HG02981 (cell line): ENCODE measurements at regions not wholly inside any gene's neighbourhood (a gene's known extent, or its start where the extent isn't known, plus 50 kb on each side); places are given as distances from the start of the nearest gene placed in this dataset.
"Not testable (repeated sequence)": the region's sequence is repeated elsewhere in the genome, so short reads cannot be mapped to it uniquely, and the experiment has no call there.

Source experiments
- ATAC-seq: cut with Tn5 transposase; IDR thresholded peaks from one replicate; pipeline ENCODE4 v1.9.1; 2021; ENCODE audit warnings: mild to moderate bottlenecking, moderate library complexity; ENCODE audit not compliant: unreplicated experiment

DNA sequence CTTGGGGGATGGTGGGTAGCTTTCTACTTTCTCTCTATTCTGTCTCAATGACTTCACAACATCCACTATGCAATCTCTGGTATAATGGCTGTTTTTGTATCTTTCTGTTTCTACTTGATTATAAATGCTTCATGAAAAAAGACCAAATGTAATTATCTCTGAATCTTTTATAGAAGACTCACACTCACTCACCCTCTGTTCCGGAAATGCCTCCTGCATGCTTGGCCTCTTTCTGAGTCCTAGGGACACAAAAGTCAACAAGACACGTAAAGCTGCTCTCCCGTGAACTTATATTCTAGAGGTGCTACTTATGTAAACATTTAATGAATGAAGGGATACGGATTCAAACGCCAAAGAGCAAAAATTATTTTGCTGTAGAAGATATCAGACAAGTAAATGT is 502.2 kb upstream of the SOX11 start:
- ATAC-seq: no peak

DNA sequence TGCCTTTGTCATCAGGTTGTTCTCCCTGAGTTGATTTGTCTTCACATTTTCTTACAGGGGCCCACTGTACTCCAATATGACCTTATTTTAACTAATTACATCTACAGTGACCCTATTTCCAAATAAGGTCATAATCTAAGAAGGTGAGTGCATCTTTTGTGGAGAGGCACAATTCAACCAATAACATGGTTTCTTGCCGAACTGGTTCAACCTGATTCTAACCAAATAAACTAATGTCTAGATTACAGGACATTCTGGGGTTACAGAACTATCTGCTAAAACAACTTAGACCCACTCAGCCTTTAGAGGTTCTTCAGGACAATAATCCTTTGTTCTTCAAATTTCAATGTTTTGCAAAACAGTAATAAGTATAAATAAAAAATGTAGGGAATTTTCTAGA is 496.5 kb upstream of the SOX11 start:
- ATAC-seq: no peak

DNA sequence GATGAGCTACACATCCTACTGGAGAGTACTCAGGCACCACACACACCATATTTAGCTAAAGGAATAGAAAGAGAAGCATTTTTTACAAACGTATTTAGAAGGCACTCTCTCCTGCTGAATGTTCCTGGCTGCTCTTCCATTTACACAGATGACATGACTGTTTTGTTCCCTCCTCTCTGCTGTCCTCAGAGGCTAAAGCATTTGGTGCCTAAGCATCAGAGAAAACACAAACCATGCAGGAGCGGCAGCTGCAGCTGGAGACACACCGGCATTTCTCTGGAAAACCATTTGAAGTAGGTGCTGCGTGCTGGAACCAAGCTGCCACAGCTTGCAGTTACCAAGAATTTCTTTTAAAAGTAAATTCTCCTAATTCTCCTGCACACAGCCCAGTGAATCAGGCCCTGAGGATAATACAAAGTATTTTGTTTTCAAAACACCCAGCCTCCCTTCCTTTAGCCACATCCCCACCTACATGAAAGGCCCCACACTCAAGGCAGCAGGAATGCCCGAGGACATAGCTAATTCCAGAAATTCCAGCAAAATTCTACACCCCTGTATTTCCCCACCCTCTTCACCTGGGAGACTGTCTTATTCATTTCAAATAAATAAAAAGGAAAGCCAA is 488.9 kb upstream of the SOX11 start:
- ATAC-seq: no peak

DNA sequence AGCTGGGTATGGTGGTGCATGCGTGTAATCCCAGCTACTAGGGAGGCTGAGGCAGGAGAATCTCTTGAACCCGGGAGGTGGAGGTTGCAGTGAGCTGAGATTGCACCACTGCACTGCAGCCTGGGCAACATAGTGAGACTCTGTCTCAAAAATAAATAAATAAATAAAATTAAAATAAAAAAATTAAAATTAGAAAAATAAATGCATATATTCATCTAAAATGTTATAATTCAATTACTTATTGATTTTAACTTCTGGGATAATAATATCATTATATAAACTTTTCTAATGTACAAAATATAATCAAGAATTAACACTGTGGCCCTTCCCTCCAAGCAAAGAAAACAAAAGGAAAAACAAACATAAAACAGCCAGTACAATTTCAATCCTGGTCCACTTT is 485.4 kb upstream of the SOX11 start:
- ATAC-seq: not testable (repeated sequence)

DNA sequence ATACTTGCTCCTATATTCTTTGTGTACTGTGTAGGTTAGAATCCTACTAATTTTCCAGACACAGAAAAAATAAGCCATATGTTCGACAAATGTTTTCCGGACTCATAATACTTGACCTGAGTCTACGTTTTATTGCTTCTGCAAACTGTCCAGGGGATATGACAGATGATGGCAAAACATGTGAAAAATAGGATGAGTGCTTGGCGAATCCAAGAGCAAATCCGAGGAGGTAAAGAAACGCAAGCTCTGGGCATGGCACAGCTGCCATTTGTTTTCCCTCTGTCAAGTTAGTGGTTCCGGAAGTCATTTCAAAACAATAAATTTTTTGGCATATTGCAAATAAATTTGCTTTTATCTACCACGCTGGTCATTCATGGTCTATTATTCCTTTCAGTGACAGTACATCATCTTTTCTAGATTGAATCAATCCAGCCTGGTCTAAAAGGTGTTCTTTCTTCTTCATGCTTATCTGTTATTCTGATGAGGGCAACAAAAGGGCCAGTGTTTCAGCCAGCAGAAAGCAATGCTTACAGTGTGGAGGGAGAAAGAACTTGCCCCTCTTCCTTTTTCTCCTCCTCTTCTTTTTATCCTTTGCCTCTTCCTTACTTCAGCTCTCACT is 476.1 kb upstream of the SOX11 start:
- ATAC-seq: no peak

DNA sequence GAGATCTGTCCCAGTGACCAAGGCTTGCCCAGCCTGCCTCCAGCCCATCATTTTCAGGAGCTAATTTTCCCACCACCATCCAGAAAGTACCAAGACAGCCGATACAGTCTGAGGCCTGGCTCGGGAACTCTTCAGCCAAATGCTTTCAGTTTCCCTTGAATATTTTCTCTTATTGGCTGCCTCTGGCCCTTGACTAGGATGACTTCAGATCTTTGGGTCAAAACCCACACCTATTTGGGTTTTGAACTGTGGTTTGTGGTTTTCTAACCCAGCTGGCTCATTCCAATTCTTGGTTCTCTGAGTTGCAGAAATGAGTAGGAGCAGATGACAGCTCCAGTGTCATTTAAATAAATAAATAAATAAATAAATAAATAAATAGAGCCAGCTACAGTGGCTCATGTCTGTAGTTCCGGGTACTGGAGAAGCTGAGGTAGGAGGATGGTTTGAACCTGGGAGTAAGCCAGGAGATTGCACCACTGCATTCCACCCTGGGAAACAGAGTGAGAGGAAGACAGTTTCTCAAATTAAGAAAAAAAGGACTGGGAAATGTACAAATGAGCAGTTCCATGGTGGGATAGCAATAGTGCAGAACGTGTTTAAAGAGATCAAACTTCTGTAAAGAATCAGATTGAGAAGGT is 465.0 kb upstream of the SOX11 start:
- no peak for ATAC-seq

DNA sequence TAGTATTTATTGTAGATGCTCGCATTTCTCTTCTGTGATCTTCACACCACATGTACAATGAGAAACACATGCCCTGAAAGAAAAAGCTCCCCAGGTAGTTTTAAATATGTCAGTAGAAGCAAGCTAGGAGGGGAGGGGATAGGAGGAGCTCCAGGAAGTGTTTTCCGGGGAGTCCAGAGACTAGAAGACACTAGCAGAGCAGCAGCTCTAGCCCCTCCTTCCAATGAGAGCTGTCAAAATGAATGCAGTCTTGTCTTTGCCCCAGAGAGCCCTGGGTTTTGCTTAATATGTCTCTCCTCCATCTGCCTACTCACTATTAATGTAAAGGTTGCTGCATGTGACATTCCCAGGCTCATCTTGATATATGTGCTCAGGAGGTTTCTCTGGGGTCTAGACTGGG is 462.6 kb upstream of the SOX11 start:
- no peak for ATAC-seq

DNA sequence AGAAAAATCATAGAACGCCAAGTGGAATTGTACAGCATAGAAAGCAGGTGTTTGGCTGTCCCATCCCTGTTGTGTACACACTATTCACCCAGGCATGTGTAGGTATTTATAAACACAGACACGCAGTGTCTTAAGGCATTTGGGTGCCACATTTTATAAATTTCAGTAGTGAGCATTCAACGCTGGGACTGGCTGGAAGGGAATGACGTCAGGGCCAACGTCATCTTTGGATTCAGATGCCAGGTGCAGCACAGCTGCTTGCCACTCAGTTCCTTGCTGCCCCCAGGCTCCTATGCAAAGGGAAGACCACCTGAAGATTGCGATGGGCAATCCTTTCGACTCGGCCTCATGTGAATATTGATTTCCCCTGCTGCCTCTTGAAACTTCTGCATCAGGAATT is 461.7 kb upstream of the SOX11 start:
- ATAC-seq: no peak

DNA sequence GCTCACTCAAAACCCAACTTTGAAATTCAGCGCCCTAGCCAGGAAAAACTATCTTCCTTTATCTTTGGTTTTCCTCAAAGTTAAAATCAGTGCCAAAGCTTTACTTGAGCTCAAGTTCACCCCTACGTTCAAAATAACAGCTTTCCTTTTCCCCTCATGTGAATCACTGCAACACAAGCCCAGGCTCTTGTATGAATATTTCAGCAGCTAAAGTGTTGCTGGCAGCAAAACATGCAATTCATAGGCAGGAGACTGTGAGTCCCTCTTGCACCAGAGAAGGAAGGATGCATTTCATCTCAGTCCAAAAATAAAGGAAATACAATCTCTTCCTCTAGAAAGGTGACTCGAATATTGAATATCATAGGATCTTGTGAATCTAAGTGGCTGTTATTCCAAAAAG is 461.3 kb upstream of the SOX11 start:
- no peak for ATAC-seq

DNA sequence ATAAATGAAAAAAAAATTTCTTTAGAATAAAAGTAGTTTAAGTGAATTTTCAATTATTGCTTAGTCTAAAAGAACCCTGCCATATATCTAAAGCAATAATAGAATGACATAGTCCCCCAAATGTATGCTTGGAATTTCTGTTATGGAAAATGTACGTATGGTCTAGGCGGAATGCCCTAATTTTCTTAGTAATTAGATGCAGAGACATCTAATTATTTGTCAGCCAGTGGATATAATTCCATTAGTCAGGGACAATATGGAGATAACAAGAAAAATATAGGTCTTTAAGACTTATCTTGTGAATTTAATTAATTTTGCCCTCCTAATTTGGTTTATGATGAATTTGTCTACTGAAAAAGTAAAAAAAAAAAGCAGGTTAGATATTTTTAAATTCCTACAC is 460.9 kb upstream of the SOX11 start:
- ATAC-seq: no peak

DNA sequence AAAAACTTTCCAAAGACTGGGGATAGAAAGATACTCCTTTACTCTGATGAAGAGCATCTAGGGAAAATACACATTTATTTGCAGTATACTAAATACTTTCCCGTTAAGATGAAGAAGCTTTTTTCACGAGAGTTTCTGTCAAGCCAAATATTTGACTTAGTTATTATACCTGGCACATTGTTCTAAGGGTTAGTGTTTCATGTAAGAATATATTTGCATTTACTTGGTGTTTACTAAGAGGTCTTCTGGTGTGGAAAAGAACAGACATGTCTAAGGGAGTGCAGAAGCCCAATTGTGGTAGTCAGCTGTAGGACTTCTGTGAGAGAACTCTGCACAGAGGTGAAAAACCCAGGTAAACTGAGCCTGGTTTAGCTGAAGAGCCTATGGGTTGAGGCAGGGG is 457.6 kb upstream of the SOX11 start:
- ATAC-seq: no peak

DNA sequence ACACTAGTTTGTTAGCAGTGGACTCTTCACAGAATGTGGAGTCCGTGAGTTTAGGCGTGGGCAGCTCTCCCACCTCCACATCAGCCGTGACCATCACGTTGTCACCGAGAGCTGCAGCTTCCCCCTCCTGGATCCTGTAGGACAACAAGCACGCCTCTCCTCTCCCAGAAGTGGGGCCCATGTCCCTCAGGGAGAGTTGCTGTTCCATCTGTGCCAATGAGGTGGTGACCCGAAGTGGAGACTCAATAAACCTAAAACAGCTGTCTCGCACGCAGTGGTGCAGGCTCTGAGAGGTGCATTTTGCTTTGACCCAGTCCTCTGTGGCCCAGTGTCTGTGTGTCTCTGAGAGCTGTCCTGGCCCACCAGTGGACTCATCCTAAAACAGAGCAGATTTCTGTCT is 456.5 kb upstream of the SOX11 start:
- ATAC-seq: no peak

DNA sequence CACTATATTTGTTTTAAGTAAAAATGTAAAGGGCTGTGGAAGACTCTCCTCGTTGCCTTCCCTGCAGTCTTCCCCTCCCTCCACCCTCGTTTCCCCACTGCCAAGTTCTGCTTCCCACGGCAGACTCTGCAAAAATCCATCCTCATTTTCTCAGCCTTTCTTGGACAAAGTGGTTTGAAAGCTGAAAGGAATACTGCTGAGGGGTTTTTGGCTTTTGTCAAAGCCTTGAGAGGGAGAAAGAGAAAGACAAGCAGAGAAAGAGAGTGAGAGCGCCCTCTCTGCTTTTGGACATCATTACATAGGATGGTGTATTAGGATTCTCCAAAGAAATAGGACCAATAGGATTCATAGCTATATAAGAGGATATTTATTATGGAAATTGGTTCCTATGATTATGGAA is 455.9 kb upstream of the SOX11 start:
- ATAC-seq: no peak

DNA sequence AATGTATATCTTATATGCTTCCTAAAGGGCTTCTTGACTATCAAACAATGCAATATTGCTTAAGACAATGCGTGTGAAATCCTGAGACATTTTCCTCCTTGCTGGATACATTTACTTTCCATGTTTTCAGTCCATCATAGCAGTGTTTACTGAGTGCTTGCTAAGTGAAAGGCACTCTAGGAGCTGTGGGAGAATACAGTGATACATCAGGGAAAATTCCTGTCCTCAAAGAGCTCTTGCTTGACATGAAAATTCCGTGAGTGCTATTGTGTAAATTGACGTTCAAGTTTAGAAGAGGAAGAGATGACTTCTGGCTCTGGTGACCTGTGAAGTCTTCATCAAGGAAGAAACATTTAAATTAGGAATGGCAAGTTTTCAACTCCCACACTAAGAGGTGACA is 449.4 kb upstream of the SOX11 start:
- ATAC-seq: no peak

DNA sequence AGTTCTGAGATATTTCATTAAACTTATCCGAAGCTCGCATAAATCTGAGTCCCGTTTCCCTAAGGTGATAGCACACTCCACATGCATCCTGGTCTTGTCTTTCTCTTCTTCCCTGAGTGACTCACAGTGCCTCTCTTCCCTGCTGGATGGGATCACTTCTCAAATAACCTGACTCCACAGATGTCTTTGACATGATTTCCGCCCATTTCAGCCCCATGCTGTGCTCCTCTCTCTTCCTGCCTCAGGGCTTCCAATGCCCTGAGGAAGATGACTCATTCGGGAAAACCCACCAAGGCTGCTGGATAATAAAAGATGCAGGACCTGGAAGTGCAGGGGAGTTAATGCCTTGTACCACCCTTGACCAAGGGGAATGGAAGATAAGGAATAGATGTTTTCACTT is 441.7 kb upstream of the SOX11 start:
- ATAC-seq: no peak

DNA sequence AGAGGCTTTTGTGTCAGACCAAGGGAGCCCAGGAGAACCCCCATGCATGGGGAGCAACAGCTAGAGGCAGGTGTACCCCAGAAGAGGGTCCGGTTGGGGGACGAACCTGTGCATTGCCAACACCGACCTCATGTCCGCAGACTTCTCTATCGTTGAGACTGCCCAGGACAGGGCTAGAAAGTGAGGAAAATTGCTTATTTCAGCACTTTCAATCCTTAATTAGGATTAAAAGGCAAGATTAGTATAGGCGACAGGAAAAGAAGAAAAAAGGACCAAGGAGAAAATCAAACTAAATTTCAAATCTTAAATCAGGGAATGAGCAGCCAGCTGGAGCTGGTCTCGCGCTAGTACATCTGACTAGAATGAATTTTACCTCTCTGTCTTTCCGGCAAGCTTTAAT is 438.9 kb upstream of the SOX11 start:
- no peak for ATAC-seq

DNA sequence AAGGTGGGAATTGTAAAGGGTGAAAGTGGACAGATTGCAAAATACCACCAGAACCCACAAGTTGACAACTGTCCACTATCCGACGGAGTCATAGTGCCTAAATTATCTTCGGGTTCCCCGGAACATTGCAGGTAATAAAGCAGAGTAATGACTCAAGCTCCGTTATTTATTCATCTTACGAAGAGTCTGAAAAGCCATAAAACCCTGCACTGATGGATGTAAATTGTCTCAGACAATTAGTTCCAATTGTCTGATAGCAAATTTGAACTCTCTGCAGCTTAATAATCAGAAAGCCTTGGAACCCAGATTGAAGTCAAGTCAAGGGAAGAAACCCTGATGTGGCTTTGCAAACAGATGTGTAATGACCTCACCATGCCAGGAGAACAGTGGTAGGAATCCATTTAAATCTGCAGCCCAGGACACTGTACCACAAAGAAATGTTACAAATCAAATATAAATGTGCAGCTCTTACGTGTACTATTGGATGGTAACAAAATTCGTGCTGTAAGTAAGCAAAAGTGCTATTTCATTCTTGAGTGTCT is 437.3 kb upstream of the SOX11 start:
- ATAC-seq: no peak

DNA sequence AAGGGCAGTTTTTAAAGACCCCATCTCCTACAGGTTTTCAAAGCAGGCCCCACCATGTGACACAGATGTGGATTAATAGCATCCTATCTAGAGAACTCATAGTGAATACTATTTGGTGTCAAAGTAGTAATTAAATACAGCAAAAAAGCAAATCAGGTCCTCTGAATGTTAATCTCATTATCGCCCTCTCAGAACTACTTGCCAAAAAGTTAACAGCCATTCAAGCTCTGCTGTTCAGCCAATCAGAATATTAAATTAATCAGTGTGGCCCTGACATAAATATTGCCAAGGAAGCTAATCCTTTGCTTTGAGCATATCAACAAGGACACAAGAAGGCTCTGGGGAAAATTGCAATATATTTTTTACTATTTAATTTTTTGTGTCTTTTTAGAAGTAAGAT is 428.9 kb upstream of the SOX11 start:
- ATAC-seq: no peak

DNA sequence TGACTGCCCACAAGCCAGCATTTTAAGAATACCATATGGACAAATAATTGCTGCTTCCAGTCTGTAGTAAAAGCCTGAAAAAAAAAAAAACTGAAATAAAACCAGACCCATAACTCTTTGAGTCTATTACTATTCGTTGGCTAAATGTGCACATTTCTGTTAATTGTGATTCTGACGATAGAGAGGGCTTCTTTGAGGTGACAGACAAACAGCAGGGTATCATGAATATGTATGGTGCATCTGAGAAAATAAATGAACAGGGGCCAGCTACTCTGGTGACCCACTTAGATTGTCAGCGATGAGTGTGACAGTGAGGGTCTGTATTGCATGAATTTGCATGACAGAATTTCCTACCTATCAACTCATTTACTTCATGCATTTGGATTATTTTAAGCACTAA is 427.8 kb upstream of the SOX11 start:
- no peak for ATAC-seq

DNA sequence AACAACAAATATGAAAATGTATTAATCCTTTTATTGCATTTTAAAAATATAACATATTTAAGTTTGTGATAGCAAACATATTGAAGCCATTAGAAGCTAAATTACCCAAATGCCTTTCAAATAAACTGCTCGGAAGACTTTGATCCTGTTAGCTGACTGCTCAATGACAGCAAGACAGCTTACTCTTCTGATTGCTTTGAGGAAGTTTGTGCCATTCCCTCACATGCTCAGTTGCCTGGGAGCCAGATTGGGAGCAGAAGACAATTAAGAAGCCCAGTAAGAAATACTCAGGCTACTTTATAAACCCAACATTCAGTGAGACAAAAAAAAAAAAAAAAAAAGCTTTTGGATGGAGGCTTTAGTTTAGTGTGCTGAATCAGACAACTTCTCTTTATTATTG is 407.1 kb upstream of the SOX11 start:
- no peak for ATAC-seq

DNA sequence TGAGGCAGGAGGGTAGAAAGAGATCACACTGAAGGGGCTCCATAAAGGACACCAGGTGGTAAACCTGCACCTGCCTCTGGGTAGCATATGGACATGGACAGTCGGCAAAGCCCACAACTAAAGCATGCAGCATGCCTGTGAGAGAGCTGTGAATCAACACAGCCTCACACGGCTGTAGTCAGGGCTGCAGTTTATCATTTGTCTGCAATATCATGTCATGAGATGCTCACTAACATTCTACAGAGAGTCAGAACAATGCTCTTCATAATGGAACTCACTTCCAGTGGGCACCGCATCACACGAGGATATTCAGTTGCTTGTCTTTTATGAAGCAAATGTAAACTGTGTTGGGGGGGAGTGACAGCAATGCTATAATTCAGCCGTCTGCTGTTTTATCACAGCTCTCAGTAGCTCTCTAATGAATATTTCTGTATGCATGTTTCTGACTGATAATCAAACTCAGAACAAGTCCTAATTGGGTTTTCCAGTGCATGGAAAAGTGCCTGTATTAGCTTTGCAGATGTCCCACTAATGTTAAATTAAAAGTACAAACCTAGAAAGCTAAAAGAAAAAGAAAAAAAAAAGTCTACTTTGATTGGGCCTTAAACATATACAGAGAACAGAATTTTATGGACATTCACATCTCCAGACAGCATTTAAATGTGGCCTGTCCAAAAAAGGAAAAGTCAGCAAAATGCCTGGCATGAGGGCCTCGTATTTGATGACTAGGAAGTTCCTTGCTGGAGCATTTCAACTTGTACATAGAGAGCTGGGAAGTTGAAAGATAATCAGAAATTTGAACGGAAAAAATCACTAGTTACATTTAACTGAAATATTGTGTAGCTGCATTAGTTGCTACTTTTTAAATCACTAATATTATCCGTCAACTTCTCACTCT is 406.1 kb upstream of the SOX11 start:
- no peak for ATAC-seq
